ENCODE measurements at regions not wholly inside any gene's neighbourhood (a gene's known extent, or its start where the extent isn't known, plus 50 kb on each side); places are given as distances from the start of the nearest gene placed in this dataset.

DNA sequence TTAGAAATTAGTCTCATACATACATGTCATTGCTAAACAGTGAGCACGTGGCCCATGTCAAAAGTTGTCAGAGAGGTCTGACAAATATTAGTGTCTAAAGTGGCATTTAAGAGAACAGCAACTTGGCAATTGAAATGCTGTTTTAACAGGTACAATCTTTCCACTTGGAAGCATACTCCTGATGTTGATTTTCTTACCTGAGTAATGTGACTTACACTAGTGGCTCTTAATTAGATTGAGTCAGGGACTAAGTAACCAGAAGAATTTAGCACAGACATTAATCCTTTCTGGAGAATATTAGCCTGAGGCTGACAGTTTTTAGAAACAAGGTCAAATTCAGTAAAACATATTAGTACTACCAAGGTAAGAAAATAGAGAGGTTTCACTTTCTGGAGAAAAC lies 357.0 kb upstream of the ZNF608 start:
- TF ChIP-seq, protein P1, sequence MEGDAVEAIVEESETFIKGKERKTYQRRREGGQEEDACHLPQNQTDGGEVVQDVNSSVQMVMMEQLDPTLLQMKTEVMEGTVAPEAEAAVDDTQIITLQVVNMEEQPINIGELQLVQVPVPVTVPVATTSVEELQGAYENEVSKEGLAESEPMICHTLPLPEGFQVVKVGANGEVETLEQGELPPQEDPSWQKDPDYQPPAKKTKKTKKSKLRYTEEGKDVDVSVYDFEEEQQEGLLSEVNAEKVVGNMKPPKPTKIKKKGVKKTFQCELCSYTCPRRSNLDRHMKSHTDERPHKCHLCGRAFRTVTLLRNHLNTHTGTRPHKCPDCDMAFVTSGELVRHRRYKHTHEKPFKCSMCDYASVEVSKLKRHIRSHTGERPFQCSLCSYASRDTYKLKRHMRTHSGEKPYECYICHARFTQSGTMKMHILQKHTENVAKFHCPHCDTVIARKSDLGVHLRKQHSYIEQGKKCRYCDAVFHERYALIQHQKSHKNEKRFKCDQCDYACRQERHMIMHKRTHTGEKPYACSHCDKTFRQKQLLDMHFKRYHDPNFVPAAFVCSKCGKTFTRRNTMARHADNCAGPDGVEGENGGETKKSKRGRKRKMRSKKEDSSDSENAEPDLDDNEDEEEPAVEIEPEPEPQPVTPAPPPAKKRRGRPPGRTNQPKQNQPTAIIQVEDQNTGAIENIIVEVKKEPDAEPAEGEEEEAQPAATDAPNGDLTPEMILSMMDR (IDR thresholded peaks at IDR 0.05) = no peak
- no peak for TF ChIP-seq POLR2A (IDR thresholded peaks at IDR 0.05; ENCODE audit: low read depth)

Data from esophagus muscularis mucosa (tissue), 3 donors.